Neural cell (in vitro differentiated cells): ENCODE measurements at regions not wholly inside any gene's neighbourhood (a gene's known extent, or its start where the extent isn't known, plus 50 kb on each side); places are given as distances from the start of the nearest gene placed in this dataset.

Experiments
- H2AFZ ChIP-seq: fragments of 200-600, 300-800 bp; sonication (generic), shearing (Covaris generic); 2 replicates; pipeline ENCODE4 v1.6.0; 2014; ENCODE audit warnings: low read depth, mild to moderate bottlenecking, antibody characterized with exemption, low read length, moderate library complexity
- H3F3A ChIP-seq: fragments of 200-600 bp; shearing (Covaris generic); 2 replicates; pipeline ENCODE4 v1.6.1; 2016; ENCODE audit warnings: mild to moderate bottlenecking, moderate library complexity, mixed read lengths, antibody characterized with exemption, low read length; ENCODE audit not compliant: insufficient read depth, poor library complexity, severe bottlenecking
- H3K27ac ChIP-seq: fragments of 200-600, 300-800 bp; sonication (generic), shearing (Covaris generic); 2 replicates; pipeline ENCODE4 v1.5.1; 2014; ENCODE audit warnings: mild to moderate bottlenecking, low read length, moderate library complexity
- H3K27me3 ChIP-seq: fragments of 300-800, 200-600 bp; sonication (generic), shearing (Covaris generic); 2 replicates; pipeline ENCODE4 v1.6.0; 2014; ENCODE audit warnings: mild to moderate bottlenecking, low read depth, low read length, moderate library complexity; ENCODE audit not compliant: insufficient read depth
- H3K36me3 ChIP-seq: fragments of 300-800, 200-600 bp; sonication (generic), shearing (Covaris generic); 2 replicates; pipeline ENCODE4 v1.5.1; 2014; ENCODE audit warnings: mild to moderate bottlenecking, antibody characterized with exemption, low read length, moderate library complexity; ENCODE audit not compliant: insufficient read depth
- H3K4me2 ChIP-seq: fragments of 300-800, 200-600 bp; sonication (generic), shearing (Covaris generic); 2 replicates; pipeline ENCODE4 v1.6.0; 2014; ENCODE audit warnings: mild to moderate bottlenecking, low read length
- H3K4me3 ChIP-seq: fragments of 300-800, 200-600 bp; sonication (generic), shearing (Covaris generic); 2 replicates; pipeline ENCODE4 v1.5.1; 2014; ENCODE audit warnings: mild to moderate bottlenecking, low read length, moderate library complexity
- H3K79me2 ChIP-seq: fragments of 200-600 bp; shearing (Covaris generic); replicated peaks from 2 replicates; pipeline ENCODE4 v1.6.0; 2014; ENCODE audit warnings: mild to moderate bottlenecking, low read length, moderate library complexity; ENCODE audit not compliant: insufficient read depth
- H3K9ac ChIP-seq: fragments of 300-800, 200-600 bp; sonication (generic), shearing (Covaris generic); 2 replicates; pipeline ENCODE4 v1.6.1; 2016; ENCODE audit warnings: mild to moderate bottlenecking, low read length, mixed read lengths
- H3K9me2 ChIP-seq: fragments of 200-600 bp; shearing (Covaris generic); 2 replicates; pipeline ENCODE4 v1.6.1; 2016; ENCODE audit warnings: mild to moderate bottlenecking, low read length, mixed read lengths; ENCODE audit not compliant: insufficient read depth
- H3K9me3 ChIP-seq: fragments of 200-600, 300-800 bp; sonication (generic), shearing (Covaris generic); 2 replicates; pipeline ENCODE4 v1.6.1; 2016; ENCODE audit warnings: mild to moderate bottlenecking, mixed run types, low read length, moderate library complexity, mixed read lengths
- H4K20me1 ChIP-seq: fragments of 200-600 bp; shearing (Covaris generic); 2 replicates; pipeline ENCODE4 v1.6.1; 2016; ENCODE audit warnings: mild to moderate bottlenecking, mixed run types; ENCODE audit not compliant: insufficient read depth
- EP300 ChIP-seq: fragments of 450-650 bp; conservative IDR thresholded peaks from 2 replicates; pipeline ENCODE4 v1.6.1; 2014; ENCODE audit warnings: antibody characterized with exemption, mild to moderate bottlenecking, moderate library complexity; ENCODE audit not compliant: poor library complexity, severe bottlenecking
- EZH2 ChIP-seq: fragments of 200-600, 300-800 bp; shearing (Covaris generic), sonication (generic); IDR thresholded peaks from 2 replicates; pipeline ENCODE4 v1.6.1; 2014; ENCODE audit warnings: antibody characterized with exemption, low read length, borderline replicate concordance, mild to moderate bottlenecking; ENCODE audit not compliant: insufficient read depth, poor library complexity, severe bottlenecking
- MXI1 ChIP-seq: fragments of 450-650 bp; conservative IDR thresholded peaks from 2 replicates; pipeline ENCODE4 v1.6.1; 2014; ENCODE audit warnings: antibody characterized with exemption, mild to moderate bottlenecking; ENCODE audit not compliant: poor library complexity, severe bottlenecking
- POLR2AphosphoS5 ChIP-seq: IDR thresholded peaks from 2 replicates; pipeline ENCODE4 v1.6.1; 2012
- RAD21 ChIP-seq: fragments of 450-650 bp; conservative IDR thresholded peaks from 2 replicates; pipeline ENCODE4 v1.6.1; 2014; ENCODE audit warnings: antibody characterized with exemption, mild to moderate bottlenecking, moderate library complexity
- REST ChIP-seq: IDR thresholded peaks from 2 replicates; pipeline ENCODE4 v1.6.1; 2012; ENCODE audit warnings: borderline replicate concordance
- SMC3 ChIP-seq: fragments of 450-650 bp; conservative IDR thresholded peaks from 2 replicates; pipeline ENCODE4 v1.6.1; 2014; ENCODE audit warnings: antibody characterized with exemption, mild to moderate bottlenecking, moderate library complexity; ENCODE audit not compliant: poor library complexity
- TAF1 ChIP-seq: IDR thresholded peaks from 2 replicates; pipeline ENCODE4 v1.6.1; 2012; ENCODE audit warnings: low read depth
- TF ChIP-seq, protein P1 (sequence below): fragments of 450-650 bp; IDR thresholded peaks from 2 replicates; pipeline ENCODE4 v1.5.1; 2014; ENCODE audit warnings: antibody characterized with exemption, mild to moderate bottlenecking, moderate library complexity; ENCODE audit not compliant: poor library complexity, severe bottlenecking

DNA sequence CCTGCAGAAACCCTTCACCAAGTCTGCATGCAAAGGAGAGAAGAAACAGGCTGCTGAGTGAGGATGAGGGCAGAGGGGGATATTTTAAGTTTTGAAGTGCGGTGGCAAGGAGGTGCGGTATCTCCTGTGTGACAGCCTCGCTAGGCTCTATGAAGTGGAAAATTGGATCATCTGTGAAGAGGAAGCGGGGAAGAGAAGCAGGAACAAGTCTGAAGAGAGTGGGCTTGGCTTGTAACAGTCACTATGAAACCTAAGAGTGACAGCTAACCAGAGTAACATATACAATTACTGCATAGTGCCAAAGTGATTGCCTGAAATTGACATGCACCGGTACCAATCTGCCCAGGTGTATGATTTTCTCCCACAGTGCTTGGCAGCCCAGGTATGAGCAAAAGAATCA, 287.5 kb upstream of the KLF14 start:
- Histone ChIP-seq H3K27me3 (no peaks in the 10 kb centered on the region), H3K4me2 (no peak overlapping the region), H3K27ac (no peak overlapping the region), H3K79me2 (no peaks in the 10 kb centered on the region), H3K4me3 (no peak overlapping the region), H3K9me2 (no peaks in the 10 kb centered on the region), H3K36me3 (no peaks in the 10 kb centered on the region), H3K9ac (no peak overlapping the region), H4K20me1 (no peaks in the 10 kb centered on the region), H2AFZ (no peak overlapping the region), H3F3A (no peaks in the 10 kb centered on the region), H3K9me3 (no peaks in the 10 kb centered on the region)
- no peak for TF ChIP-seq SMC3
- no peak for TF ChIP-seq EP300
- TF ChIP-seq EZH2, result no peak
- no peak for TF ChIP-seq MXI1
- no peak for TF ChIP-seq RAD21
- no peak for TF ChIP-seq POLR2AphosphoS5
- TF ChIP-seq, protein P1, sequence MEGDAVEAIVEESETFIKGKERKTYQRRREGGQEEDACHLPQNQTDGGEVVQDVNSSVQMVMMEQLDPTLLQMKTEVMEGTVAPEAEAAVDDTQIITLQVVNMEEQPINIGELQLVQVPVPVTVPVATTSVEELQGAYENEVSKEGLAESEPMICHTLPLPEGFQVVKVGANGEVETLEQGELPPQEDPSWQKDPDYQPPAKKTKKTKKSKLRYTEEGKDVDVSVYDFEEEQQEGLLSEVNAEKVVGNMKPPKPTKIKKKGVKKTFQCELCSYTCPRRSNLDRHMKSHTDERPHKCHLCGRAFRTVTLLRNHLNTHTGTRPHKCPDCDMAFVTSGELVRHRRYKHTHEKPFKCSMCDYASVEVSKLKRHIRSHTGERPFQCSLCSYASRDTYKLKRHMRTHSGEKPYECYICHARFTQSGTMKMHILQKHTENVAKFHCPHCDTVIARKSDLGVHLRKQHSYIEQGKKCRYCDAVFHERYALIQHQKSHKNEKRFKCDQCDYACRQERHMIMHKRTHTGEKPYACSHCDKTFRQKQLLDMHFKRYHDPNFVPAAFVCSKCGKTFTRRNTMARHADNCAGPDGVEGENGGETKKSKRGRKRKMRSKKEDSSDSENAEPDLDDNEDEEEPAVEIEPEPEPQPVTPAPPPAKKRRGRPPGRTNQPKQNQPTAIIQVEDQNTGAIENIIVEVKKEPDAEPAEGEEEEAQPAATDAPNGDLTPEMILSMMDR, result no peak
- no peak for TF ChIP-seq TAF1
- no peak for TF ChIP-seq REST

DNA sequence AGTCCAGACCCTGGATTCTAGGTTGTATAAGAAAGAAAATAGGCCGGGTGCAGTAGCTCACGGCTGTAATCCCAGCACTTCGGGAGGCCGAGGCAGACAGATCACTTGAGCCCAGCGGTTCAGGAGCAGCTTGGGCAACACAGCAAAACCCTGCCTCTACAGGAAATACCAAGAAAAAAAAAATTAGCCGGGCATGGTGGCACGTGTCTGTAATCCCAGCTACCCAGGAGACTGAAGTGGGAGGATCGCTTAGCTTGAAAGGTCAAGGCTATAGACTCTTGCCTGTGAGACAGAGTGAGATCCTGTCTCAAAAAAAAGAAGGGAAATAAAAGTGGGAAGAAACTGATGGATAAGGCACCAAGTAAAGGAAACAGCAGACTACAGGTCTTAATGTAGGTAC, 287.9 kb upstream of the KLF14 start:
- TF ChIP-seq, protein P1, result no peak
- TF ChIP-seq SMC3 (no peak), REST (no peak), MXI1 (no peak), RAD21 (no peak), TAF1 (no peak), POLR2AphosphoS5 (no peak), EP300 (no peak), EZH2 (no peak)
- no peaks in the 10 kb centered on the region for H3F3A ChIP-seq
- H2AFZ ChIP-seq, result no peak overlapping the region
- no peak overlapping the region for H3K4me2 ChIP-seq
- no peak overlapping the region for H3K4me3 ChIP-seq
- no peak overlapping the region for H3K27ac ChIP-seq
- no peak overlapping the region for H3K9ac ChIP-seq
- H3K36me3 ChIP-seq, result no peaks in the 10 kb centered on the region
- no peaks in the 10 kb centered on the region for H3K9me3 ChIP-seq
- H3K27me3 ChIP-seq, result no peaks in the 10 kb centered on the region
- no peaks in the 10 kb centered on the region for H4K20me1 ChIP-seq
- H3K9me2 ChIP-seq, result no peaks in the 10 kb centered on the region
- no peaks in the 10 kb centered on the region for H3K79me2 ChIP-seq
